ENCODE measurements at regions not wholly inside any gene's neighbourhood (a gene's known extent, or its start where the extent isn't known, plus 50 kb on each side); places are given as distances from the start of the nearest gene placed in this dataset.
"Not testable (repeated sequence)": the region's sequence is repeated elsewhere in the genome, so short reads cannot be mapped to it uniquely, and the experiment has no call there.

GRCh38 chr21:35204850-35205541, 155.9 kb upstream of the RUNX1 start:
- no peak for DNase-seq (ENCODE audit: low read depth, low spot score)

GRCh38 chr21:35204125-35204524, 155.0 kb upstream of the RUNX1 start:
- DNase-seq (ENCODE audit: low read depth, low spot score): no peak

GRCh38 chr21:35203093-35203977, 154.2 kb upstream of the RUNX1 start:
- DNase-seq (ENCODE audit: low read depth, low spot score): no peak

- DNase-seq (ENCODE audit: low read depth, low spot score): no peak
Measured at GRCh38 chr21:35202431-35202830, 153.3 kb upstream of the RUNX1 start.

- no peak for DNase-seq (ENCODE audit: low read depth, low spot score)
Measured at GRCh38 chr21:35201799-35202198, 152.7 kb upstream of the RUNX1 start.

- DNase-seq (ENCODE audit: low read depth, low spot score): no peak
Measured at GRCh38 chr21:35201288-35201687, 152.2 kb upstream of the RUNX1 start.

- no peak for DNase-seq (ENCODE audit: low read depth, low spot score)
Measured at GRCh38 chr21:35199733-35200015, 150.6 kb upstream of the RUNX1 start.

- no peak for DNase-seq (ENCODE audit: low read depth, low spot score)
Measured at GRCh38 chr21:35198982-35199732, 150.1 kb upstream of the RUNX1 start.

- no peak for DNase-seq (ENCODE audit: low read depth, low spot score)
Measured at GRCh38 chr21:35198565-35198964, 149.5 kb upstream of the RUNX1 start.

- DNase-seq (ENCODE audit: low read depth, low spot score): no peak
Measured at GRCh38 chr21:35197992-35198431, 148.9 kb upstream of the RUNX1 start.

- DNase-seq (ENCODE audit: low read depth, low spot score): no peak
Measured at GRCh38 chr21:35197191-35197590, 148.1 kb upstream of the RUNX1 start.

- no peak for DNase-seq (ENCODE audit: low read depth, low spot score)
Measured at GRCh38 chr21:35196128-35196527, 147.0 kb upstream of the RUNX1 start.

- no peak for DNase-seq (ENCODE audit: low read depth, low spot score)
Measured at GRCh38 chr21:35195232-35195631, 146.1 kb upstream of the RUNX1 start.

- DNase-seq (ENCODE audit: low read depth, low spot score): no peak
Measured at GRCh38 chr21:35191754-35192153, 142.7 kb upstream of the RUNX1 start.

GRCh38 chr21:35191128-35191527, 142.0 kb upstream of the RUNX1 start:
- no peak for DNase-seq (ENCODE audit: low read depth, low spot score)

- no peak for DNase-seq (ENCODE audit: low read depth, low spot score)
Measured at GRCh38 chr21:35190201-35190701, 141.1 kb upstream of the RUNX1 start.

- DNase-seq (ENCODE audit: low read depth, low spot score): no peak
Measured at GRCh38 chr21:35189077-35189863, 140.2 kb upstream of the RUNX1 start.

GRCh38 chr21:35183389-35183788, 134.3 kb upstream of the RUNX1 start:
- DNase-seq (ENCODE audit: low read depth, low spot score): not testable (repeated sequence)

GRCh38 chr21:35179990-35180540, 131.0 kb upstream of the RUNX1 start:
- DNase-seq (ENCODE audit: low read depth, low spot score): no peak

- no peak for DNase-seq (ENCODE audit: low read depth, low spot score)
Measured at GRCh38 chr21:35178827-35179226, 129.7 kb upstream of the RUNX1 start.

- DNase-seq (ENCODE audit: low read depth, low spot score): no peak
Measured at GRCh38 chr21:35178098-35178497, 129.0 kb upstream of the RUNX1 start.
